Glutamatergic neuron (in vitro differentiated cells): ENCODE measurements at regions not wholly inside any gene's neighbourhood (a gene's known extent, or its start where the extent isn't known, plus 50 kb on each side); places are given as distances from the start of the nearest gene placed in this dataset.

ENCODE experiments used
- DNase-seq: peaks from one replicate; pipeline ENCODE4 v3.0.0; 2022
- H3K27ac Mint-ChIP-seq: one replicate; pipeline ENCODE4 v1.8.0; 2020; ENCODE audit warnings: mild to moderate bottlenecking, mixed read lengths, inconsistent platforms; ENCODE audit not compliant: unreplicated experiment
- H3K27me3 Mint-ChIP-seq: one replicate; pipeline ENCODE4 v1.8.0; 2020; ENCODE audit warnings: mild to moderate bottlenecking, moderate library complexity, mixed read lengths, inconsistent platforms; ENCODE audit not compliant: unreplicated experiment
- H3K36me3 Mint-ChIP-seq: one replicate; pipeline ENCODE4 v1.8.0; 2020; ENCODE audit warnings: mild to moderate bottlenecking, mixed read lengths, inconsistent platforms; ENCODE audit not compliant: unreplicated experiment
- H3K4me1 Mint-ChIP-seq: one replicate; pipeline ENCODE4 v1.8.0; 2020; ENCODE audit warnings: mild to moderate bottlenecking, low read depth, mixed read lengths, inconsistent platforms; ENCODE audit not compliant: unreplicated experiment
- H3K4me3 Mint-ChIP-seq: one replicate; pipeline ENCODE4 v1.8.0; 2020; ENCODE audit warnings: mild to moderate bottlenecking, mixed read lengths, inconsistent platforms; ENCODE audit not compliant: unreplicated experiment
- H3K9me3 Mint-ChIP-seq: one replicate; pipeline ENCODE4 v1.8.0; 2020; ENCODE audit warnings: mild to moderate bottlenecking, moderate library complexity, mixed read lengths, inconsistent platforms; ENCODE audit not compliant: unreplicated experiment
- TF ChIP-seq, protein P1 (sequence below): fragments of 200-600 bp; sonication (generic); IDR thresholded peaks from one replicate; pipeline ENCODE4 v1.5.0; 2021; ENCODE audit not compliant: partially characterized antibody, unreplicated experiment

DNA sequence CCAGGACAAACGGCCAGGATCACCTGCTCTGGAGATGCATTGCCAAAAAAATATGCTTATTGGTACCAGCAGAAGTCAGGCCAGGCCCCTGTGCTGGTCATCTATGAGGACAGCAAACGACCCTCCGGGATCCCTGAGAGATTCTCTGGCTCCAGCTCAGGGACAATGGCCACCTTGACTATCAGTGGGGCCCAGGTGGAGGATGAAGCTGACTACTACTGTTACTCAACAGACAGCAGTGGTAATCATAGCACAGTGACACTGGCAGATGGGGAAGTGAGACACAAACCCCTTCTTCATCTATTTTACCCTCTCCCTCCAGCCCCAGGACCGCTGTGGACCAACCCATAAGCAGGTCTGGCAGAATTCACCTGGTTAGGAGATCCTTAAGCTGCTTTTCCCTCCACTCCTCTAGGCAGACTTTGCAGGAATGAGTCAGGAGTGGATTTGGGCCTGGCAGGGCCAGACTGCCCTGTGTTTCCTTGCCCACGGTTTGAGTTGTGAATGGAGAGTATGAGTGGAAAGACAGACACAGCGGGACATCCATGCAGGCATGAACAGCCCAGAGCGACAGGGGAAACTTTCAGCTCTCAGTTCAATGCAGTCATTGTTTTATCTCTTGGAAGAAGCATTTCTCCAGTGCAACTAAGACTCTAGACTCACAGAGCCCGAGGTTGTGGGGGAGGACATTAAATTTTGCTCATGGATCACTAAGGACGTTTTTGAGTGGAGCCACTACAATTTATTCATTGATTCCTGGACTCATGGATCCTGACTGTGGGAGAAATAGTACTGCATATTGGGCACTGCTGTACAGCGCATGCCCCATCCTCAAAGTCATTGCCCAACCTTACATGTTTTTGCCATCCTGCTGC lies 75.3 kb upstream of the IGLL5 start:
- H3K27ac Mint-ChIP-seq = no peak overlapping the region
- TF ChIP-seq, protein P1, sequence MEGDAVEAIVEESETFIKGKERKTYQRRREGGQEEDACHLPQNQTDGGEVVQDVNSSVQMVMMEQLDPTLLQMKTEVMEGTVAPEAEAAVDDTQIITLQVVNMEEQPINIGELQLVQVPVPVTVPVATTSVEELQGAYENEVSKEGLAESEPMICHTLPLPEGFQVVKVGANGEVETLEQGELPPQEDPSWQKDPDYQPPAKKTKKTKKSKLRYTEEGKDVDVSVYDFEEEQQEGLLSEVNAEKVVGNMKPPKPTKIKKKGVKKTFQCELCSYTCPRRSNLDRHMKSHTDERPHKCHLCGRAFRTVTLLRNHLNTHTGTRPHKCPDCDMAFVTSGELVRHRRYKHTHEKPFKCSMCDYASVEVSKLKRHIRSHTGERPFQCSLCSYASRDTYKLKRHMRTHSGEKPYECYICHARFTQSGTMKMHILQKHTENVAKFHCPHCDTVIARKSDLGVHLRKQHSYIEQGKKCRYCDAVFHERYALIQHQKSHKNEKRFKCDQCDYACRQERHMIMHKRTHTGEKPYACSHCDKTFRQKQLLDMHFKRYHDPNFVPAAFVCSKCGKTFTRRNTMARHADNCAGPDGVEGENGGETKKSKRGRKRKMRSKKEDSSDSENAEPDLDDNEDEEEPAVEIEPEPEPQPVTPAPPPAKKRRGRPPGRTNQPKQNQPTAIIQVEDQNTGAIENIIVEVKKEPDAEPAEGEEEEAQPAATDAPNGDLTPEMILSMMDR = no peak
- peaks cover 12% of the 10 kb centered on the region for H3K27me3 Mint-ChIP-seq
- no peaks in the 10 kb centered on the region for H3K4me1 Mint-ChIP-seq
- DNase-seq = no peak
- no peak overlapping the region for H3K4me3 Mint-ChIP-seq
- no peaks in the 10 kb centered on the region for H3K36me3 Mint-ChIP-seq
- peaks cover 3% of the 10 kb centered on the region for H3K9me3 Mint-ChIP-seq

DNA sequence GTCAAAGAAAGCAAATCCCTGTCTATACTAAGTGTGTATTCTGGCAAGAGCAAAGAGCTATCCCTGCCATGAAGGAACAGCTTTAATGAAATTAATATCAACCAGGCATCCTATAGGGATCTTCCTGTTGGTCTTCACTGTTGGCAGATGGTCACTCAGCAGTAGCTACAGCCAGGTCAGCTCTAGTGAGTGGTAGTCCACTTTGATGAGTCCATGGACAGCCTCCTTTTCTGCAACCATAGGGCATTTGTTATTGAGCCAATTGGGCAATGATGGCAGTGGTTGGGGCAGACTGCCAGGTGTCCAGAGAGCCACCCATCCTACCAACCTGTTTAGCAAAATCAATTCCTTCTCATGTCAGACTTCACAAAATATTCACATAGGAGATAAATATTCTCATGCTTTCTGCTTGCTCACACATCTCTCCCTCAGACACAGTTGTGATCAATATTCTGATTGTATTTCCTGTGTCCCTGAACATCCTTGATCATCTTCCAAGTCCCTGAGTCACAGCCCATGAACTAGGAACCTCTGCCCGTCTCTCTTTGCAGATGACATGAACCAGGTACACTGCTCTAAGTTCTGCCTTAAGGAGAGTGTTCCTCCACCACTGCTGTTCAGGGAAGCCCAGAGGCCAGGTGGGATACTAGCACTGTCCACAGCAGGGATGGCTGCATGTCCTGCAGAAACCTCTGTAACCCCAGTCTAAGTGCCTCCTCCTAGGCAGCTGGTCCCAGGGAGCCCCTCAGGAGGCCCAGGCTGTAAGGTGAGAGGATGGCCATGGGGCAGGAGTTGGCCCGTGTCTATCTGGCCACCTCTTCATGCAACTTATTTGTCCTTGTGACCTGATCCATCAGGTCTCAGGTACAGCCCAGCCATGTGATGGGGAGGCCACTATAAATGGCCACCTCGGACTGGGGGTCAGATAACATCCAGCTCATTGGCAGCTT lies 74.2 kb upstream of the IGLL5 start:
- Mint-ChIP-seq H3K27me3 (peaks cover 12% of the 10 kb centered on the region), H3K4me1 (no peaks in the 10 kb centered on the region), H3K9me3 (peaks cover 3% of the 10 kb centered on the region), H3K4me3 (no peak overlapping the region), H3K36me3 (no peaks in the 10 kb centered on the region), H3K27ac (no peak overlapping the region)
- TF ChIP-seq, protein P1 = no peak
- no peak for DNase-seq

DNA sequence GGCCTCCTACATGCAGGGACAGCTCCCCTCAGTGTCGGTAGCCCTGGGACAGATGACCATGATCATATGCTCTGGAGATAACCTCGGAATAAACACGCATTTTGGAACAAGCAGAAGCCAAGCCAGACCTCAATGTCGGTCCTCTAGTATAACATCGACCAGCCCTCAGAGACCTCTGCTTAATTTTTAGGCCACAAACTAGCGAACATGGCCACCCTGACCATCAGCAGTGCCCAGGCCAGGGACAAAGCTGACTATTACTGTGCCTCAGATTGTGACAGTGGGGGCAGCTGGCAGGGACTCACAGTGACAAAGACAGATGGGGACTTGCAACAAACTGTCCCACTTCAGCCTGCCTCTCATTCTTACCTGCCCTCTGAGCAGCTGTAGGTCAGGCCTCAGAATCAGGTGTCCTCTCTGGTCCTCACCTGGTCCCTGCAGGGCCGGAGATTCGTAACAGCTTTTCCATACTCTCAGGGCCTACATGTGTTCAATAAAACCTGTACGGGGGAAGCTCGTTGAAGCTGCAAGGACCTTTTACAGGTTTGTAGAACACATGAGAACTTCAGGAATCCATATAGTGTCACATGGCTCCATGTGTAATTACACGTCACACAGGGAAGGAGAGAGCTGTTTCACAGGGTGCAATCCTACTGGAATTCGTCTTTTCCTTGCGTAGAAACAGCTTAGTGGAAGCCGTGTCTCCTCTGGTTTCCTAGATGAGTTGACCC lies 72.8 kb upstream of the IGLL5 start:
- H3K27me3 Mint-ChIP-seq = peaks cover 12% of the 10 kb centered on the region
- H3K4me1 Mint-ChIP-seq = no peaks in the 10 kb centered on the region
- peaks cover 3% of the 10 kb centered on the region for H3K9me3 Mint-ChIP-seq
- H3K4me3 Mint-ChIP-seq = no peak overlapping the region
- TF ChIP-seq, protein P1 = no peak
- H3K36me3 Mint-ChIP-seq = no peaks in the 10 kb centered on the region
- no peak for DNase-seq
- no peak overlapping the region for H3K27ac Mint-ChIP-seq

DNA sequence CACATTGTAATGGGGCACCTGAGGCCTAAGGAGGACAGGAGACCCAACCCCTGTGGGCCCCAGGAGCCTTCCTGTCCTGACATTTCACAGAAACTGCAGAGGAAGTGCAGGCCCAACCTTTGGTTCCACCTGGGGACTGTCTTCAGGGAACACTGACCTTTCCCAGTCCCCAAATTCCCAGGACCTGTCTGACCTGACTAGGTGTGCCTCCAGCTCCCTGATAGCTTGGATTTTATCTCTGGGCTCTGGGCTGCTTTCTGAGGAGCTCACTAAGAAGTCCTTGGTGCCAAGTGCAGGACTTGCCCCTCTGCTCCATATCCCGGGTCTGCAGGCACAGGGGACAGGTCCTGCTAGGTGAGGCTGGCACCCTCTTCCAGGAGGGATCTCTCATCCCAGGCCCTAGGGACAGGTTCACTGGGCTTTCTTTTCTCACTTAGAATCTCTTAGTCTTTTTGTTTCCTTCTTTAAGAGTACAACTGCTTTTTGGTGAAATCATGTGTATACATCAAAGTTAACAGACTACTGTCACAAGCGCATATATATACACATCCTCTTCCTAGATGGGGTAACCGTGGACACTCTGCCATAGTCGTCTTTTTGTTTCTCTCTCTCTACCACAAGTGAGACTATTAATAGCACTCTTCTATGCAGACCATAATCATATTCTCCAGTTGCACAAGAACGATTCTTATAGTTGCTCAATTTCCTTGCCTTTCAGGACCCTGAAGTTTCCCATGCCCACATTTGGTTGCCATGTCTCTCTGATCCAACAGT lies 72.0 kb upstream of the IGLL5 start:
- TF ChIP-seq, protein P1 = no peak
- Mint-ChIP-seq H3K4me1 (no peaks in the 10 kb centered on the region), H3K9me3 (peaks cover 3% of the 10 kb centered on the region), H3K27ac (no peak overlapping the region), H3K27me3 (peaks cover 9% of the 10 kb centered on the region), H3K4me3 (no peak overlapping the region), H3K36me3 (no peaks in the 10 kb centered on the region)
- DNase-seq = no peak
